ENCODE measurements at regions not wholly inside any gene's neighbourhood (a gene's known extent, or its start where the extent isn't known, plus 50 kb on each side); places are given as distances from the start of the nearest gene placed in this dataset.

DNA sequence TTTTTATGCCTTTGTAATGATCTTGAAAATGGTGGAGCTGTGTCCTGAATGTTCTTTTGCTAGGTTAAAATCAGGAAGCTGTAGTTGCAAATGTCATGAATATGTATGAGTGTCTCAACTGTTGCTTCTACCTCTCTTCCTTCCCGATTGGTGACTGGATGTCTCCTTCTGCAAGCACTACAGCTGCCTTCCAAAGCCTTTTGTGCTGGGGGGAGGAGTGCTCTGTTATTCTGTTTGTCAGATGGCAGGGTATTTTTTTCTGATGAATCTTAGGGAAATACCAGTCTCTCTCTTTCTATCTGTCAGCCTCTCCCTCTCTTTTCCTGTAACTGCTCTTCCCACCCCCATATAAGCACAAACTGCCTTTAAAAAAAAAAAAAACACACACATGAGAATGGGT is 1396.3 kb upstream of the CELF4 start:
- H4K20me1 ChIP-seq (replicated peaks; ENCODE audit: control insufficient read depth, extremely low read depth, insufficient read depth, low read length): no peaks in the 10 kb centered on the region
- FAIRE-seq: no peak
- no peak overlapping the region for H3K4me2 ChIP-seq (ENCODE audit: insufficient read depth, low read length)
- no peaks in the 10 kb centered on the region for H3K36me3 ChIP-seq (ENCODE audit: control insufficient read depth in 2 of 2, extremely low read depth in 1 of 2, insufficient read depth in 2 of 2, low read length in 2 of 2)
- dilution Hi-C loops (cut with MboI; ENCODE audit: extremely low pct_ligation_motif_present, low sequenced_read_pairs): no loop called here
- H2AFZ ChIP-seq (ENCODE audit: low read depth, low read length): no peak overlapping the region
- TF ChIP-seq GATA2 (IDR thresholded peaks at IDR 0.05; ENCODE audit: insufficient read depth, insufficient read length, low read depth, low read length): no peak
- DNase-seq (ENCODE audit: low read depth, low spot score): no peak
- CTCF ChIA-PET: no interaction called here
- no TSS peak for BruUV-seq (replicated peaks)
- H3K79me2 ChIP-seq (ENCODE audit: control insufficient read depth, insufficient read depth, low read length): no peaks in the 10 kb centered on the region
- no peaks in the 10 kb centered on the region for H3K9me1 ChIP-seq (replicated peaks; ENCODE audit: control insufficient read depth, extremely low read depth, insufficient read depth, low read length)
- no peaks in the 10 kb centered on the region for H3K4me1 ChIP-seq (ENCODE audit: control insufficient read depth, extremely low read depth, insufficient read depth, low read length)
- H3K27ac ChIP-seq (ENCODE audit: insufficient read depth, low read depth, low read length): no peak overlapping the region
- intact Hi-C loops (cut with micrococcal nuclease): no loop called here
- no peak overlapping the region for H3K9ac ChIP-seq (replicated peaks; ENCODE audit: extremely low read depth, insufficient read depth, low read length)
- POLR2A ChIA-PET: no interaction called here
- H3K9me3 ChIP-seq (replicated peaks; ENCODE audit: control insufficient read depth, insufficient read depth, low read length): no peaks in the 10 kb centered on the region
- no peaks in the 10 kb centered on the region for H3K27me3 ChIP-seq (ENCODE audit: control insufficient read depth in 2 of 2, insufficient read depth in 2 of 2, low read length in 2 of 2)
- no peak overlapping the region for H3K4me3 ChIP-seq (replicated peaks in 1 of 3; ENCODE audit: insufficient read depth in 1 of 3, low read depth in 1 of 3, low read length in 3 of 3)

DNA sequence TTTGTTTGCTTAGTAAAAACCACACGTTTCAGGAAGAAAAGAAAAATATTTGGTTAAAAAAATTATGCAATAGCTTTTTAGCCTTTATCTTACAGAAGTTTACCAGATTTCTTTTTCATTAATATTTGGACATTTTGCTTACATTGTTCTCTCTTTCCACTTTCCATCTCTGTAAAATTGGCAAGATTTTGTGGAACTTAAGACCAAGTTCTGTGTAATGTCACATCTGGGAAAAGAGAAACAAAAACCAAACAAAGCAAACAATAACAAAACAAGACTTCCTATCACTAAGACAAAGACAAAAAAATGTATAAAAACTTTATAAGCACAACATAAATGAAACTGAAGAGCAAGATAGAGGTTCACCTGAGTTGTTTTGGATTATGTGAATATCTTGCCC is 1392.1 kb upstream of the CELF4 start:
- no peaks in the 10 kb centered on the region for H3K27me3 ChIP-seq (ENCODE audit: control insufficient read depth in 2 of 2, insufficient read depth in 2 of 2, low read length in 2 of 2)
- intact Hi-C loops (cut with micrococcal nuclease): no loop called here
- DNase-seq (ENCODE audit: low read depth, low spot score): no peak
- FAIRE-seq: no peak
- no TSS peak for BruUV-seq (replicated peaks)
- H3K9ac ChIP-seq (replicated peaks; ENCODE audit: extremely low read depth, insufficient read depth, low read length): no peak overlapping the region
- no peak overlapping the region for H3K4me3 ChIP-seq (replicated peaks in 1 of 3; ENCODE audit: insufficient read depth in 1 of 3, low read depth in 1 of 3, low read length in 3 of 3)
- H3K79me2 ChIP-seq (ENCODE audit: control insufficient read depth, insufficient read depth, low read length): no peaks in the 10 kb centered on the region
- H3K27ac ChIP-seq (ENCODE audit: insufficient read depth, low read depth, low read length): no peak overlapping the region
- no peaks in the 10 kb centered on the region for H3K9me3 ChIP-seq (replicated peaks; ENCODE audit: control insufficient read depth, insufficient read depth, low read length)
- no peak overlapping the region for H2AFZ ChIP-seq (ENCODE audit: low read depth, low read length)
- no peak for TF ChIP-seq MYC (IDR thresholded peaks at IDR 0.05; ENCODE audit: low read depth, low read length)
- TF ChIP-seq, protein P1, sequence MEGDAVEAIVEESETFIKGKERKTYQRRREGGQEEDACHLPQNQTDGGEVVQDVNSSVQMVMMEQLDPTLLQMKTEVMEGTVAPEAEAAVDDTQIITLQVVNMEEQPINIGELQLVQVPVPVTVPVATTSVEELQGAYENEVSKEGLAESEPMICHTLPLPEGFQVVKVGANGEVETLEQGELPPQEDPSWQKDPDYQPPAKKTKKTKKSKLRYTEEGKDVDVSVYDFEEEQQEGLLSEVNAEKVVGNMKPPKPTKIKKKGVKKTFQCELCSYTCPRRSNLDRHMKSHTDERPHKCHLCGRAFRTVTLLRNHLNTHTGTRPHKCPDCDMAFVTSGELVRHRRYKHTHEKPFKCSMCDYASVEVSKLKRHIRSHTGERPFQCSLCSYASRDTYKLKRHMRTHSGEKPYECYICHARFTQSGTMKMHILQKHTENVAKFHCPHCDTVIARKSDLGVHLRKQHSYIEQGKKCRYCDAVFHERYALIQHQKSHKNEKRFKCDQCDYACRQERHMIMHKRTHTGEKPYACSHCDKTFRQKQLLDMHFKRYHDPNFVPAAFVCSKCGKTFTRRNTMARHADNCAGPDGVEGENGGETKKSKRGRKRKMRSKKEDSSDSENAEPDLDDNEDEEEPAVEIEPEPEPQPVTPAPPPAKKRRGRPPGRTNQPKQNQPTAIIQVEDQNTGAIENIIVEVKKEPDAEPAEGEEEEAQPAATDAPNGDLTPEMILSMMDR (IDR thresholded peaks at IDR 0.05; ENCODE audit: extremely low read depth in 1 of 2, insufficient read depth in 1 of 2, low read depth in 1 of 2, low read length in 2 of 2): no peak
- TF ChIP-seq EZH2 (IDR thresholded peaks at IDR 0.05; ENCODE audit: borderline replicate concordance, low read depth, low read length, severe bottlenecking): no peak
- no peak for TF ChIP-seq FOS (IDR thresholded peaks at IDR 0.05; ENCODE audit: borderline replicate concordance, insufficient read depth, low read length)
- no peak for TF ChIP-seq GATA2 (IDR thresholded peaks at IDR 0.05; ENCODE audit: insufficient read depth, insufficient read length, low read depth, low read length)
- no peak for TF ChIP-seq POLR2AphosphoS5 (IDR thresholded peaks at IDR 0.05; ENCODE audit: insufficient read depth, low read depth, low read length)
- no peak for TF ChIP-seq JUN (IDR thresholded peaks at IDR 0.05; ENCODE audit: borderline replicate concordance, insufficient read depth, insufficient read length, low read depth)
- TF ChIP-seq, protein P2, sequence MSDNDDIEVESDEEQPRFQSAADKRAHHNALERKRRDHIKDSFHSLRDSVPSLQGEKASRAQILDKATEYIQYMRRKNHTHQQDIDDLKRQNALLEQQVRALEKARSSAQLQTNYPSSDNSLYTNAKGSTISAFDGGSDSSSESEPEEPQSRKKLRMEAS (IDR thresholded peaks at IDR 0.05; ENCODE audit: insufficient read depth, insufficient read length): no peak
- no peak for TF ChIP-seq POLR2A (IDR thresholded peaks at IDR 0.05; ENCODE audit: low read depth, low read length)
- H3K4me2 ChIP-seq (ENCODE audit: insufficient read depth, low read length): no peak overlapping the region
- dilution Hi-C loops (cut with MboI; ENCODE audit: extremely low pct_ligation_motif_present, low sequenced_read_pairs): no loop called here
- no peaks in the 10 kb centered on the region for H3K36me3 ChIP-seq (ENCODE audit: control insufficient read depth in 2 of 2, extremely low read depth in 1 of 2, insufficient read depth in 2 of 2, low read length in 2 of 2)
- CTCF ChIA-PET: no interaction called here
- H4K20me1 ChIP-seq (replicated peaks; ENCODE audit: control insufficient read depth, extremely low read depth, insufficient read depth, low read length): no peaks in the 10 kb centered on the region
- H3K4me1 ChIP-seq (ENCODE audit: control insufficient read depth, extremely low read depth, insufficient read depth, low read length): no peaks in the 10 kb centered on the region
- POLR2A ChIA-PET: no interaction called here
- H3K9me1 ChIP-seq (replicated peaks; ENCODE audit: control insufficient read depth, extremely low read depth, insufficient read depth, low read length): no peaks in the 10 kb centered on the region

Measured in endothelial cell of umbilical vein (primary cell).